HG02610 (cell line): ENCODE measurements at regions not wholly inside any gene's neighbourhood (a gene's known extent, or its start where the extent isn't known, plus 50 kb on each side); places are given as distances from the start of the nearest gene placed in this dataset.
"Not testable (repeated sequence)": the region's sequence is repeated elsewhere in the genome, so short reads cannot be mapped to it uniquely, and the experiment has no call there.

Experiments used
- ATAC-seq: cut with Tn5 transposase; IDR thresholded peaks from one replicate; pipeline ENCODE4 v1.9.1; 2021; ENCODE audit warnings: mild to moderate bottlenecking, moderate library complexity; ENCODE audit not compliant: unreplicated experiment

DNA sequence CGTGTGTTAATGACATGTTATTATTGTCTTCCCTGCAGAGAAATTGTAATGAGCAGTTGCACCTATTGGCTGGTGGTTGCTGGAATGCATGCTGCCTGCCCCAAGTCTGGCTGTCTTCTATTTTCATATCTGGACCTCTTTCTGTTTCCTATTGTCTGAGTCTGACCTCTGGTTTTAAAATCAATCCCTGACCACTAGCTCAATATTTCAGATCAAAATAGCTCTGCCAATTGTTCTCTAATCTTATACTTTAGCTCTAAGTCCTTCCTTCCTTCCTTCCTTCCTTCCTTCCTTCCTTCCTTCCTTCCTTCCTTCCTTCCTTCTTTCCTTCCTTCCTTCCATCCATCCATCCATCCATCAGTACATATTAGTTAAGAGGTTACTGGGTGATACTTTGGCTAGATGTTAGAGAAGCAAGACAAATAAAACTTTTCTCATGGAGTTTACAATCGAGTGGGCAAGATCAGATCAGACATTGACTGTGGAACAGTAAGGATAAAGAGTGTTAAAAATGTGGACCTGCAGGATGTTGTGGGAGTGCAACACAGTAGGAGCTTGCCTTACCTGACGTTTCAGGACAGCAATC lies 417.1 kb downstream of the SOCS6 start:
- no peak for ATAC-seq

DNA sequence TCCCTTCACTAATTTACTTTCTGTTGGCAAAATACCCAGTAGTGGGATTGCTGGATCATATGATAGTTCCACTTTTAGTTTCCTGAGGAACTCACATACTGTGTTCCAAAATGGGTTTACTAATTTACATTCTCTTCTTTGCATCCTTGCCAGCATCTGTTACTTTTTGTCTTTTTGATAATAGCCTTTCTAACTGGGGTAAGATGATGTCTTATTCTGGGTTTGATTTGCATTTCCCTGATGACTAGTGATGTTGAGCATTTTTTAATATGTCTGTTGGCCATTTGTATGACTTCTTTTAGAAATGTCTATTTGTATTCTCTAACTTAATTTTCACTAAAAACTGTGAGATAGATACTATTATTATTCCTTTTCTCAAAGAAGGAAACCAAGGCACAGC lies 411.7 kb downstream of the SOCS6 start:
- no peak for ATAC-seq

DNA sequence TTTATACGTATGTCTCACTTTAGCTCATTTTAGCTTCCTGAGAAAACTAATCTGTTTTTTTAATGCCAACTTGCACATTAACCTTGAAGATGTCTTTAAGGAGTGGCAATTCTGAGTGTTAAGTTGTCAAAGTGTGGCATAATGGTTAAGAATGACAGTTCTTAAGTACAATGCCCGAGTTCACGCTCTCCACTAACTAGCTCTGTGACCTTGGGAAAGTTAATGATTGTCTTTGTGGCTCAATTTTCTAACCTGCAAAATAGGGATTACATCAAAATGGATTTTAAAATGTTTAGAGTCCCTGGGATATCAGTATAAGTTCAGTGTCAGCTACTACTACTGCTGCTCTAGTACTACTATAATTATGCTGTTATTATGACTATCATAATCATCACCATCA lies 409.7 kb downstream of the SOCS6 start:
- ATAC-seq = no peak

DNA sequence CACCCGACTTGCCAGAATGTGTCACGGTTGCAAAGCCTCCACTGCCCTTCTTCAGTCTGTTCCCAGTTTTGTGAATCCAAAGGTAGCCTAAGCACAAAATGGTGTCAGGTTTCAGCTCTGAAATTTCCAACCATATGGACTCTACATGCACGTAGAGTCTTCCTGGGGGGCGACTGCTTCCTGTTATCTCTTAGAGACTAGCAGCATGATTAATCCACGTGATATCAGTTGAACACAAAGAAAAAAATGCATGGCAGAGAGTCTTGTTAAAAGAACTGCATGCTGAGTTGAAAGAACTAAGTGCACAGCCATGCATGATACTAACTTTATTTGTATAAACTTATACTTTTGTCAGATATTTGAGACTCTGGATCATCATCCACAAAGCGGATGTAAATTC lies 404.4 kb downstream of the SOCS6 start:
- ATAC-seq = no peak

DNA sequence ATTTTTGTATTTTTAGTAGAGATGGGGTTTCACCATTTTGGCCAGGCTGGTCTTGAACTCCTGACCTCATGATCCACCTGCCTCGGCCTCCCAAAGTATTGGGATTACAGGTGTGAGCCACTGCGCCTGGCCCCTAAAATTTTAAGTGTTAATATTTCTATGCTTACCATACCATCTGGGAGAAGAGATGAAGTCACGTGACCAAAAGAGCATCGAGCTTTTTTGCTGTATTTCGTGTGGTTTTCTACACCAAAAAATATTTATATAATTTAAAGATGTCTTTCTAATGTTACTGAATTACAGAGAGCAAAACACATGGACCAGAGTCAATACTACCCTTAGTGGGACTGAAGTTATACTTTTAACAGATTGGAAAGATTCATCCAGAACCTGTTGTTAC lies 400.9 kb downstream of the SOCS6 start:
- ATAC-seq = not testable (repeated sequence)

DNA sequence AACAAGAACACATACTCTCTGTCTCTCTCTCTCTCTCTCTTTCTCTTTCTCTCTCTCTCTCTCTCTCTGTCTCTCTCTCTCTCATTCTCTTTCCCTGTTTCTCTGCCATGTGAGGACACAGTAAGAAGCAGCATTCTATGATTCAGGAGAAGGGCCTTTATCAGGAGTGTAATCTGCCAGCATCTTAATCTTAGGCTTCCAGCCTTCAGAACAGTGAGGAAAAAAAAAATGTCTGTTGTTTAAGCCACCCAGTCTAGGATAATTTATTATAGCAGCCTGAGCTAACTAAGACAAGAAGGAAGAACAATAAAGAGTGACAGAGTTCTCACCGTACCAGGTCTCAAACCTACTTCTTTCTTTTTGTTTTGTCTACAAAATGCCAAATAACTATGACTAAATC lies 399.4 kb downstream of the SOCS6 start:
- no peak for ATAC-seq

DNA sequence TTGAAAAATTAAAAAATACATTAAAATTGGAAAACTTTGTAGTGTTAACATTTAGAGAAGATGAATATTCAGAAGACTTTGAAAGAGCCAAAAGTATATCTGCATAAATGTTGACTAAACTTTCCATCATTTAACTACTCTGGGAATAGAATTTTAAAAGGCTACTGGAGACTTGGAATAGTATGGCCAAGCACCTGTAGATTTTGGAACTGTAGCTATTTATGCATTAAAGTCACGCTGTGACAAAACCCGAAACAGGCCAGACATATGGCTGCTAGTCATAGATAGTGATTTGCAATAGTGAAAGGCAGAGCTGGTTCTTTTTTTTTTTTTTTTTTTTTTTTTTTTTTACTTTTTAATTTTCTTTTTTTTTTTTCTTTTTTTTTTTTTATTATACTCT lies 396.0 kb downstream of the SOCS6 start:
- ATAC-seq = no peak

DNA sequence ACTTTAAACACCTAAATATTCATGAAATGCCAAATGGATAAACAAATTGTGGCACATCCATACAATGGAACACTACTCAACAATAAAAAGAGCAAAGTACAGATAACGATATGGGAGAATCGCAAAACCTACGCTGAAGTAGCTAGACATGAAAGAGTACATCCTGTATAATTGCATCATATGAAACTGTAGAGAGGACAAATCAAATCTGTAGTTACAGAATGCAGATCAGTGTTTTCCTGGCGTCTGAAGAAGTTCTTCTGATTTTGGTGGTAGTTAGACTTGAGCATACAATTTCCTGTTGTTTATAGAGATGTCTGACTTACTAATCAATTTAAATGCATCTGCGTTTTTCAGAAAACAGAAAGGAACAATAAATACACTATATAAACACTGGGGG lies 394.4 kb downstream of the SOCS6 start:
- no peak for ATAC-seq

DNA sequence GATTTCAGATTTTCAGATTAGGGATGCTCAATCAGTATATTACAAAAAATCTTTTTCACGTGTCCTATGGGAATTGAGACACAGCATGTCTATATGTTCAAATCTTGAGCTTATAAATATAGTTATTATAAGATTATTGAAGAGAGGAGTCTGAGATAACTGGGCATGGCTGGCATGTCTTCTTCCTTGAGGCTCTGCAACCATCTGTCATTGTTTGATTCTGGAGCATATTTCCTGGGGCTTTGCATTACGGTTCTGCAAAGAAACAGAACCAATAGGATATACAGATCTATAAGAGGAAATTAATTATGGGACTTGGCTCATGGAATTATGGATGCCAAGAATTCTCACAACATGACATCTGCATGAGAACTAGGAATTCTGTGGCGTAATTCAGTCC lies 386.1 kb downstream of the SOCS6 start:
- ATAC-seq = no peak

DNA sequence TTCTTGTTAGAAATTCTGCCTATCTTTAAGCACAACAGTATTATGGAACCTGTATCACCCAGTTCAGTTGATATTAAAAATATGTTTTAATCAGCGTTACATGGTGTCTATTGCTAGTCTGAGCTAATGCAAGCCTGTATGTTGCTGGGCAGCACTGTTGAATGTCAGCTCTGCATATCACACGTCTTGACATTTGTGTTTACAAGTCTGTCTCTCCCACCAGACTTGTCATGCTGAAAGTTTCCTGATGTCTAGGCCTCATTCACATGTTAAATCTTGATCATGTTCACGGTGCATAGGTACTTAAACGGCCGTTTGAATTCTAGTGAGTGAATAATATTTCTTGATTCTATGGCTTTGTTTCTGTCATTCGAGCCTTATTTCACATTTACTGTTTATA lies 385.0 kb downstream of the SOCS6 start:
- ATAC-seq = no peak

DNA sequence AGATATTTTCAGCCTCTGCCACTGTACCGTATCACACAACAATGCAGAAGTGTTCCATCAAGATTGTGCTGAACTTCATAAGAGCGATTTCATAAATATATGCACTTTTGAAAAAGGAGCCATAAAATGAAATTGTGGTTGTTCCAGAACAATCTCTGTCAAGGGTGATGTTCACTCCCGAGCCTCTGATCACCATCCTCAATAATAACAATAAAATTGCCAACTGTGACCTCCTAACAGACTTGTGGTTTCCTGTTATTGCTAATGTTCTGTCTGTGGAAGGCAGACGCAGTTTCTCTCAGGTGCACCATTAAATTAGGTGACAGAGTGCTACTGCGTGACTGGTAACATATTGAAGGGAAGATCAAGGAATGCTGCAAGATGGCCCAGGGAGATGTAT lies 383.7 kb downstream of the SOCS6 start:
- no peak for ATAC-seq

DNA sequence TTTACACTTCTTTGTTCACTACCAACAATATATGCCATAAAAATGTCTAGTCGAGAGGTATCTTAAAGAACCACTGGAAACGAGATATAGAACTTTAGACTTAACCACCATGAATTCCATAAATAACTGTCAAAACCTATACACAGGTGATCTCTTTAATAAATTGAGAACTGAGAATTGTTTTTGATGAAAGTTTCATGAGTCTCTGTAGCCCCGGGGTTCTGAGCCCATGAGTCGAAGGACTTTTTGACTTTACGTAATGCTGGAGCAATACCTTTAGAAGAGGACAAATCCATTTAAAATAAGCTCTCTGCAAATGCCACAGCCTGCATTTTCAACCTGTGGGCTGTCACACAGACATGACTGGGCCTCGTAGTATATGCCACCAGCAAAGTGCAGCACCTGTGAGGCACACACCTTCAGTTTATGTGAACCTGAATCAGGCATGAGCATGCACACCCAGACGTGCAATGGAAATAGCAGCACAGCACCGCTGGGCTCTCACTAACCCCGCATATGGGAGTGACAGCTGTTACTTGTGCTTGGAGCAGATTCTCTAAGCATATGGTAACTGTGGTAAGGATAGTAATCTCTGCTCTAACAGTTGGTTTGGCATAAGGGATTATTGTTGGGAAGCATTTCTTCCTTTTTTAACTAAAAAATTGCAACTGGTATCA lies 383.2 kb downstream of the SOCS6 start:
- ATAC-seq = no peak

DNA sequence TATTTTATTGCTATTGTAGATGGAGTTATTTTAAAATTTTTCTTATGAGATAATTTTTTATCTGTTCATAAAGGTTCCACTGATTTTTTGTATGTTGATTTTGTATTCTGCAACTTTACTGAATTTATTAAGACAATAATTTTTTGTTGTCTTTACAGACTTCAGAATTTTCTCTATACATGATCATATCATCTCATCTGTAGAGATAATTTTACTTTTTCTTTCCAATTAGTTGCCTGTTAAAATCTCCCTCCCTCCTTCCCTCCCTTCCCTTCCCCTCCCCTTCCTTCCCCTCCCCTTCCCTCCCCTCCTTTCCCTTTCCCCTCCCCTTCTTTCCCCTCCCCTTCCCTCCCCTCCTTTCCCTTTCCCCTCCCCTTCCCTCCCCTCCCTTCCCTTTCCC lies 378.1 kb downstream of the SOCS6 start:
- ATAC-seq = no peak

DNA sequence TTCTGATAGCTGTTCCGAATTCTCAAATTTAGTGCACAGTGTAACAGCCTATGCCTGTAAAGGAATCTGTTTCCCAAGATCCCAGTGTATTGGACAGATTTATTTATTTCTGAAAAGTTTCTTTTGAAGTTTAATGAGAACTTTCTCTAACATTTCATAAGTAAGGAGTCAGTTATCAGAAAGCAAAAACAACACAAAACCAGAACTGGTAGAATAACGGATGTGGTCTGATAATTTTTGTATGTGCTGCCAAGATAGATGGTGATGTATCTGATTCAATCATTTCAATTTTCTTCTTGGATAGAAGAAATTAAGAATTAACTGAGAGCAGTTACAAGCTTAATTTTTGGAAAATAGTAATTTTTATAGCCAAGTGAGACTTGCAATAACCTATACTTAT lies 374.3 kb downstream of the SOCS6 start:
- ATAC-seq = no peak

DNA sequence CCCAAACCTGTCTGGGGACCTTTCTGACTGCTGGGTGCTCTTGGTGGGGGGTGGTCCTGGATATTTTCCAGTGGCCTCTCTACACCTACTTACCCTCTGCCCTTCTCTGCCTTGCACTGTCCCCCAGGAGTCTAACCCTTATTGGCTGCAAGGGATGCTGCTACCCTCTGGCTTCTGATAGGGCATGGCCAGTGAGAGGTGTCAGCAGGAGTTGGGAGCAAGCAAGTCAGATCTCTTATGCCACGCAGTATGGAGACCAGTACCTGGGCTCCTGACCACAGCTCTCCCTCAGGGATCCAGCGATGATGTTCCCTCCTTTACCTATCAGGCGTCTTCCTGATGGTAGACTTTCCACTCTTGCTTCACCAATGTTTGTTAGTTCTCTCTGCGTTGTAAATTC lies 373.7 kb downstream of the SOCS6 start:
- ATAC-seq = no peak

DNA sequence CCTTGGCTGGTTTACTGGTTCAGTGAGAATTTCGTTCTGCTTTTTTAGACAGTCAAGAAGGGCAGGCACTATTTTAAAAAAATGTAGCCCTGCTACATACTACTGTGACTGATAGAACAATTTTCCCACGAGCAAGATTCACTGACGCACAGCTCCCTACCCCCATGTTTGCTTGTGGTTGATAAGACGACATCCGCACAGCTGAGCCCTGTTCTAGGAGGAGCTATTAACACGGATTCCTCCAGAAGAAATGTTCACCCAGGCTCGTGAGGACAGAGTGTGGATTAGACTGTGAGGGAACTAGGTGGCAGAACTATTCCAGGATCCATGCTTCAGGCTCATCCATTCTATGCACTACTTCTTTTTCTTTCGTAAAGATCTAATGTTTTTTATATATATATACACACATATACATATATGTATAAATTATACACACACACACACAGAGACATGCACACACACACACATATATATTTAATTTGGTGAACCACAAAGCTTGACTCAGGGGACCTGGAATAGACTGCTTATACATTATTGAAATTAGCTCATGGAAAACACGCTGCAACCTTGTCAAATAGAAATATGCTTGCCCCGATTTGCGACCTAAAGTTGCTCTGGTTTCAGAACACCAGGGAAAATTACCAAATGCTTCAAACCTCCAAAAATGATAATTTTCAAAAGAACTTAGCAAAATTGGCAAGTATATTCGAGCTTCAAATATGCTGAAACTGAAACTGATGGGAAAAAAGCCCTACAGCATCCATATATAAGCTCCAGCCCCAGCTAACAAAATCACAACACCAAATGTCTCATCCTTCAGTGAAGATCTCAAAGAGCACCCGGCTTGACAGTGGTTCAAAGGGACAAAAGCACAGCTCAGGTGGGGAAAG lies 370.4 kb downstream of the SOCS6 start:
- ATAC-seq = no peak

DNA sequence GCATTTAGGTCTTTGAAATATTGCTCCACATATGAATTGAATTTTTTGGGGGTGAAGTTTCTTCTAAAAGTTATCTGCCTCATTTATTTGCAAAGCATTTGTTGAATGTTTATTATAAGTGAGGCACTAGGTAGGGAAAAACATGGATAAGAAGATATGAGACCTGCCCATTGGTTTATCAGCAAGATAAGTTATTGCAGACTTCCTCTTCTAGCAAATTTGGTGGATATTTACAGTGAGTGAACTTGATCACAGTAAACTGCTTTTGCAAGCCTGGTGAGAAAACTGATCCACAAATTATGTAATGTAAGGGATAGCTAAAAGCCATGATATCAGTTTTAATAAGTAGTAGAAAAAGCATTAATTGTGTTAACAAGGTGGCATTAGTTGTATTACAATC lies 364.8 kb downstream of the SOCS6 start:
- no peak for ATAC-seq

DNA sequence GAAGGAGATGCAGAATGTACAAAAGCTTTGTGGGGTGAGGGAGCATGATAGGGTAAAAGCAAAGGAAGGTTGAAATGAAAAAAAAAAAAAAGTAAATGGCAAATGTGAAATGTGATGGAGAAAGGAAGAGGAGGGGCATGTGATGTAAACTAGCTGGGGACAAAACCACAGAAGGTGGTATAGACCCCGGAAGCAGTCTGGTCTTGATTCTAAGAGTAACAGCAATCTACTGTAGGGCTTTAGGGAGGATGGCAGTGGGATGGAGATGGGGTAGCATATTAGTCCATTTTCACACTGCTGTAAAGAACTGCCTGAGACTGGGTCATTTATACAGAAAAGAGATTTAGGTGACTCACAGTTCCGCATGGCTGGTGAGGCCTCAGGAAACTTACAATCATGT lies 362.0 kb downstream of the SOCS6 start:
- ATAC-seq = no peak

DNA sequence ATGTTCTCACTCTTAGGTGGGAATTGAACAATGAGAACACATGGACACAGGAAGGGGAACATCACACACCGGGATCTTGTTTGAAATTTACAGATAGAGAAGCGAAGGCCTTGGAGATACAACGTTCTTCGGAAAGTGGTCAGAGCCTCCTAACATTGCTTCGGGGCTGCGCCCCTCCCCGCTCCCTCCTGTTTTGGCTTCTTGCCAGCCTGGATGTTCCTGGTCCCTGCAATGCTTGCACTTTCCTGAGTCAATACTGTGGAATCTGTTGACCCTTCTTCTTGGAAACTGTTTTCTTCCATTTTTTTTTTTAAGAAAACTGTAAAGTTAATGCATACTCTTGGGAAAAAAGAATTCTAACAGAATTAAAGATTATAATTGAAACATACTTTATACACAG lies 360.8 kb downstream of the SOCS6 start:
- no peak for ATAC-seq

DNA sequence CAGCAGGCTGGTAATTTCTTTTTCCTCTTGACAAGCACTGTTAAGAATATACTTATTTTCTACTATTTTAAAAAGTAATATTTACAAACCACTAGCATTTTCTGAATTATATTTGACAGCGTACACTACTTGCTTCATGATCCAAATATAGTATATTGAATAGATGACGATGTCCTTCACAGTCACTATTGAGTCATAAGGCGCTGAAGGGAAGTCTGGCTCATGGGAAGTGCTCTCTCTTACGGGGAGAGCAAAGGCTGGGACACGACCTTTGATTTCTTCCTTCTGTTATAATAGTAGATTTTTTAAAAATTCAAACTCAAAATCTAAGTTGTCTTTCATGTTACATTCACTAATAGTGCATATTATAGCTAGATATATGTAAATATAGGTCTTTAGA lies 357.1 kb downstream of the SOCS6 start:
- no peak for ATAC-seq

DNA sequence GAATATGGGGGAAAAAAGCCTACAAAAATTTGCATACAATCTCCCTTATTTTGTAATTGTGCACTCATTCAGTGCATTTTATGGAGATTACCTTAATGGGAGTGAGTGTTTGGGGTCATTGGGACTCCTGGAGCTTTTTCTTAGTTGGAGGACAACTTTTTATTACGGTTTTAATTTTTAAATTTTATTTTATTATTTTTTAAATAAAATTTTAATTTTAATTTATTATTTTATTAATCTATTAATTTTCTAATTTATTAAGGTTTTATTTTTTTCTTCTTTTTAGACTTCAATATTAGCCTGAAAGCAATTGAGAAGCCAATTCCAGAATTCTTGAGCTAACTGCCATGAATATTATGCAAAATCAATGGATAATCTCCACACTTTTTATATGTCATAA lies 355.0 kb downstream of the SOCS6 start:
- ATAC-seq = no peak

DNA sequence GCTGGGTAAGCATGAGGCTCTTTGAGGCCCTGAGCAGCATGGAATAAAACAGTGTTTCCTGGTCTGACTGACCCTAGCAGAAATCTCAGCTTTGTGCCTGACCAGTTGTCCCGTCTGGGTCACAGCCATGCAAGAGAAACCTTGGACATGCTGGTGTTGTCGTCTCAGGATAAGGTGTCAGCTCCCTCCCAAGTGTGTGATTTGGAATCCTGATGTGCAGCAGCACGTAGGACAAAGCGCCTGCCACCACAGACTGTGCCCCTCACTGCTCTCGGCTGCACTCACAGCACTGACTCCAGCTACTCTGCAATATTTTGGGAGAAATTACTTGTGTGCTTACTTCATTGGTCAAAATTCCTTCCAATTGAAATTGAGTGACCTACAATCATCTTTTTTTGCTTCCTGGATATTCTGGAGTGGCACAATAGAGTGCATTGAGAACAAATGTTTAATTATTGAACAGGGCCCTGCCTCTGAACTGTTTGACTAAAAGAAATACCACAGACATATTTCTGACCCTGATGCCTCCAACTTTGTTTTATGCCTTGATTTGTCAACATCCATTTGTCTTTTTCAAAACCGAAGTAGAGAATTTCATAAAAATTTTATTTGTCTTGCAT lies 352.4 kb downstream of the SOCS6 start:
- no peak for ATAC-seq
